HG03045 (cell line): ENCODE measurements at regions not wholly inside any gene's neighbourhood (a gene's known extent, or its start where the extent isn't known, plus 50 kb on each side); places are given as distances from the start of the nearest gene placed in this dataset.
"Not testable (repeated sequence)": the region's sequence is repeated elsewhere in the genome, so short reads cannot be mapped to it uniquely, and the experiment has no call there.

Experiments used
- ATAC-seq: cut with Tn5 transposase; IDR thresholded peaks from one replicate; pipeline ENCODE4 v1.9.1; 2021; ENCODE audit warnings: mild to moderate bottlenecking, moderate library complexity; ENCODE audit not compliant: unreplicated experiment

GRCh38 chr5:51652980-51653379 lies 269.7 kb downstream of the ISL1 start:
- no peak for ATAC-seq

GRCh38 chr5:51657340-51658240 lies 274.3 kb downstream of the ISL1 start:
- no peak for ATAC-seq

GRCh38 chr5:51661646-51662265 lies 278.5 kb downstream of the ISL1 start:
- no peak for ATAC-seq

GRCh38 chr5:51664491-51665250 lies 281.4 kb downstream of the ISL1 start:
- no peak for ATAC-seq

GRCh38 chr5:51665251-51665593 lies 282.0 kb downstream of the ISL1 start:
- no peak for ATAC-seq

- no peak for ATAC-seq
Measured at GRCh38 chr5:51669095-51669494, 285.8 kb downstream of the ISL1 start.

GRCh38 chr5:51678330-51678729 lies 295.1 kb downstream of the ISL1 start:
- ATAC-seq: no peak

GRCh38 chr5:51679286-51679685 lies 296.0 kb downstream of the ISL1 start:
- no peak for ATAC-seq

- ATAC-seq: no peak
Measured at GRCh38 chr5:51684794-51685355, 301.6 kb downstream of the ISL1 start.

GRCh38 chr5:51685419-51685818 lies 302.2 kb downstream of the ISL1 start:
- no peak for ATAC-seq

- no peak for ATAC-seq
Measured at GRCh38 chr5:51686622-51687021, 303.4 kb downstream of the ISL1 start.

- ATAC-seq: no peak
Measured at GRCh38 chr5:51691538-51692079, 308.4 kb downstream of the ISL1 start.

GRCh38 chr5:51694826-51695225 lies 311.6 kb downstream of the ISL1 start:
- ATAC-seq: no peak

GRCh38 chr5:51696122-51696521 lies 312.9 kb downstream of the ISL1 start:
- ATAC-seq: no peak

GRCh38 chr5:51702046-51702445 lies 318.8 kb downstream of the ISL1 start:
- not testable (repeated sequence) for ATAC-seq

GRCh38 chr5:51712201-51712600 lies 329.0 kb downstream of the ISL1 start:
- no peak for ATAC-seq

GRCh38 chr5:51715445-51715844 lies 332.2 kb downstream of the ISL1 start:
- not testable (repeated sequence) for ATAC-seq

- no peak for ATAC-seq
Measured at GRCh38 chr5:51731421-51732029, 348.3 kb downstream of the ISL1 start.

- ATAC-seq: no peak
Measured at GRCh38 chr5:51732304-51732703, 349.1 kb downstream of the ISL1 start.

GRCh38 chr5:51734677-51735076 lies 351.4 kb downstream of the ISL1 start:
- no peak for ATAC-seq

GRCh38 chr5:51746023-51746422 lies 362.8 kb downstream of the ISL1 start:
- ATAC-seq: no peak
